B cell (primary cell): ENCODE measurements at regions not wholly inside any gene's neighbourhood (a gene's known extent, or its start where the extent isn't known, plus 50 kb on each side); places are given as distances from the start of the nearest gene placed in this dataset.

Experiments
- ATAC-seq: fragments of 200-7000 bp; cut with Tn5 transposase; one replicate; pipeline ENCODE4 v1.10.0; 2021; ENCODE audit warnings: low read depth, mild to moderate bottlenecking, moderate number of reproducible peaks, moderate library complexity
- CTCF ChIA-PET: fragments of 350-600 bp; sonication (Branson Sonifier 250); formaldehyde crosslinking; loops from one replicate; lab custom pipeline; 2021; ENCODE audit warnings: antibody characterized with exemption, inconsistent platforms; lab: Charles Lee
- POLR2A ChIA-PET: fragments of 350-600 bp; sonication (Branson Sonifier 250); formaldehyde crosslinking; loops from one replicate; lab custom pipeline; 2021; ENCODE audit warnings: antibody characterized with exemption; lab: Charles Lee
- DNase-seq: peaks from one replicate; pipeline ENCODE4 v3.0.0; 2013
- H2AFZ ChIP-seq: 2 replicates; pipeline ENCODE4 v1.6.1; 2012; ENCODE audit warnings: mild to moderate bottlenecking, low read depth, low read length; ENCODE audit not compliant: insufficient read depth, poor library complexity, severe bottlenecking
- H3K27ac ChIP-seq, 2 donors: 1 replicate in 1 of 2; 2 replicates in 1 of 2; pipeline ENCODE4 v1.5.1; 2012 to 2013; ENCODE audit warnings: low read length in 2 of 2, mild to moderate bottlenecking in 2 of 2, moderate library complexity in 1 of 2
- H3K27me3 ChIP-seq, 4 experiments: fragments of 200-600 bp in 1 of 4; sonication (generic) in 1 of 4; replicated peaks in 1 of 4; 1 replicate in 2 of 4; 2 replicates in 2 of 4; pipeline versions ENCODE4 v1.6.1 to v1.7.0; 2013 to 2016; ENCODE audit warnings: low read length in 3 of 4, mild to moderate bottlenecking in 2 of 4, mixed read lengths in 1 of 4, moderate library complexity in 1 of 4; ENCODE audit not compliant: insufficient read depth in 4 of 4, control insufficient read depth in 3 of 4; ENCODE audit errors: control extremely low read depth in 1 of 4
- H3K36me3 ChIP-seq, 2 experiments: replicated peaks in 1 of 2; 1 replicate in 1 of 2; 2 replicates in 1 of 2; pipeline versions ENCODE4 v1.6.1 to v1.7.1; 2013; ENCODE audit warnings: low read length in 1 of 2; ENCODE audit not compliant: insufficient read depth in 2 of 2, control insufficient read depth in 1 of 2; ENCODE audit errors: control extremely low read depth in 1 of 2, extremely low read depth in 1 of 2
- H3K4me1 ChIP-seq, 2 donors: fragments of 200-600 bp in 1 of 2; sonication (generic) in 1 of 2; 1 replicate in 1 of 2; 2 replicates in 1 of 2; pipeline versions ENCODE4 v1.5.1 to v1.6.1; 2013 to 2017; ENCODE audit warnings: low read length in 2 of 2; ENCODE audit not compliant: control insufficient read depth in 2 of 2, insufficient read depth in 2 of 2
- H3K4me2 ChIP-seq: replicated peaks from 2 replicates; pipeline ENCODE3; 2012; ENCODE audit warnings: mild to moderate bottlenecking, low read depth, low read length; ENCODE audit not compliant: poor library complexity, severe bottlenecking
- H3K4me3 ChIP-seq, 5 experiments: fragments of 200-600 bp in 1 of 5; sonication (generic) in 1 of 5; 1 replicate in 3 of 5; 2 replicates in 2 of 5; pipeline versions ENCODE4 v1.5.1 to v1.7.0; 2011 to 2016; ENCODE audit warnings: low read length in 4 of 5, mild to moderate bottlenecking in 4 of 5, low read depth in 2 of 5, control low read depth in 1 of 5, moderate library complexity in 1 of 5; ENCODE audit not compliant: insufficient read depth in 1 of 5; ENCODE audit errors: control extremely low read depth in 1 of 5, extremely low read depth in 1 of 5
- H3K79me2 ChIP-seq: fragments of 200-600 bp; sonication (generic); one replicate; pipeline ENCODE4 v1.6.0; 2016; ENCODE audit warnings: low read length; ENCODE audit not compliant: control insufficient read depth, insufficient read depth
- H3K9ac ChIP-seq: fragments of 200-600 bp; sonication (generic); 2 replicates; pipeline ENCODE4 v1.6.1; 2017; ENCODE audit warnings: mild to moderate bottlenecking, low read length, moderate library complexity
- H3K9me3 ChIP-seq, 3 donors: one replicate each; pipeline versions ENCODE4 v1.6.1 to v1.7.1; 2013; ENCODE audit warnings: low read length in 2 of 3; ENCODE audit not compliant: control insufficient read depth in 2 of 3, insufficient read depth in 1 of 3; ENCODE audit errors: control extremely low read depth in 1 of 3
- H4K20me1 ChIP-seq: 2 replicates; pipeline ENCODE4 v1.6.0; 2012; ENCODE audit warnings: mild to moderate bottlenecking, low read length; ENCODE audit not compliant: insufficient read depth, control insufficient read depth, poor library complexity, severe bottlenecking
- H3K27ac Mint-ChIP-seq: one replicate; pipeline ENCODE4 v1.8.0; 2021; ENCODE audit warnings: mixed read lengths
- H3K27me3 Mint-ChIP-seq: one replicate; pipeline ENCODE4 v1.8.0; 2021; ENCODE audit warnings: mixed read lengths
- H3K4me1 Mint-ChIP-seq: one replicate; pipeline ENCODE4 v1.8.0; 2021; ENCODE audit warnings: mixed read lengths
- H3K4me3 Mint-ChIP-seq: one replicate; pipeline ENCODE4 v1.8.0; 2021; ENCODE audit warnings: mixed read lengths
- H3K9me3 Mint-ChIP-seq: one replicate; pipeline ENCODE4 v1.8.0; 2022; ENCODE audit warnings: mixed read lengths; ENCODE audit not compliant: insufficient read depth
- CTCF ChIP-seq: fragments of 200-600 bp; IDR thresholded peaks from one replicate; pipeline ENCODE4 v1.8.0; 2022; ENCODE audit warnings: antibody characterized with exemption, mild to moderate bottlenecking
- EZH2 ChIP-seq: IDR thresholded peaks from 2 replicates; pipeline ENCODE4 v1.6.1; 2012; ENCODE audit warnings: borderline replicate concordance, low read depth, mild to moderate bottlenecking, moderate library complexity, low read length; ENCODE audit not compliant: insufficient read depth, poor library complexity, severe bottlenecking
- WGBS: methylation state at CpG from one replicate; pipeline ENCODE4 v1.1.5; 2013; ENCODE audit warnings: missing lambda C conversion rate; ENCODE audit not compliant: insufficient coverage; 5-methylcytosine and 5-hydroxymethylcytosine counted together
- intact Hi-C: fragments of 100-400 bp; cut with micrococcal nuclease; formaldehyde crosslinking; loops from one replicate; pipeline ENCODE4 v1.10.0; 2022

- H3K4me3 ChIP-seq = no peak overlapping the region
- POLR2A ChIA-PET = no interaction called here
- intact Hi-C loops = no loop called here
Observed at GRCh38 chr2:164220265-164220664, 401.0 kb downstream of the GRB14 start.

DNA sequence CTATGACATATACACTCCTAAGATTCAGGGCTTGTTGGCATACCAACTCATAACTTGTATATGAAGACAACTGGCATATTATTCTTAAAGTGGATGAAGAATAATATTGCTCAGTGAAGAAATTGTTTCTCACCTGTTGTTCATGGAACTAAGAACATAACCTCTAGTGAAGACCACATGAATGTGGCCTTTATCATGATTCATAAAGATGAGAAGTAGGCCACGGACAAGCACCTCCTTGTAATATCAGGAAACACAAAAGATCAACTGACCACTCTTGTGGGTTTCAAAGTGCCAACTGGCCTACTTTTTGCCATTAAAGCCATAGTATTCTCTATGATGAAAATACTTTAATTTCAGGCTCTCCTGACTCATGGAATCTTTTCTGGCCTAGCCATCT lies 407.4 kb downstream of the GRB14 start:
- ATAC-seq (no peak), DNase-seq (no peak)
- H3K36me3 ChIP-seq = no peaks in the 10 kb centered on the region
- no peak for TF ChIP-seq EZH2
- POLR2A ChIA-PET = no interaction called here
- H4K20me1 ChIP-seq = no peaks in the 10 kb centered on the region
- H3K9me3 ChIP-seq = peaks cover 0 to 3% (median 0%) of the 10 kb centered on the region in 3 donors
- no CpG with 5 or more reads among the region's 1 CpG for WGBS
- H3K4me3 ChIP-seq = no peak overlapping the region
- no peaks in the 10 kb centered on the region for H3K4me1 ChIP-seq
- no peak overlapping the region for H3K27ac ChIP-seq
- CTCF ChIA-PET = no interaction called here
- Mint-ChIP-seq H3K27ac (no peak overlapping the region), H3K4me3 (no peak overlapping the region), H3K4me1 (no peaks in the 10 kb centered on the region), H3K27me3 (no peaks in the 10 kb centered on the region), H3K9me3 (no peaks in the 10 kb centered on the region)
- H3K9ac ChIP-seq = no peak overlapping the region
- H3K79me2 ChIP-seq = no peaks in the 10 kb centered on the region
- H3K27me3 ChIP-seq = no peaks in the 10 kb centered on the region
- H3K4me2 ChIP-seq = no peak overlapping the region
- intact Hi-C loops = no loop called here
- H2AFZ ChIP-seq = no peak overlapping the region

More at GRCh38 chr2:164220265-164220664, 401.0 kb downstream of the GRB14 start:
- TF ChIP-seq CTCF (no peak), EZH2 (no peak)
- Mint-ChIP-seq H3K9me3 (no peaks in the 10 kb centered on the region), H3K4me3 (no peak overlapping the region), H3K4me1 (no peaks in the 10 kb centered on the region), H3K27ac (no peak overlapping the region), H3K27me3 (no peaks in the 10 kb centered on the region)
- H3K79me2 ChIP-seq = no peaks in the 10 kb centered on the region
- H3K4me2 ChIP-seq = no peak overlapping the region
- CTCF ChIA-PET = no interaction called here
- no peak overlapping the region for H3K9ac ChIP-seq
- no peak overlapping the region for H3K27ac ChIP-seq
- H2AFZ ChIP-seq = no peak overlapping the region
- no peaks in the 10 kb centered on the region for H3K27me3 ChIP-seq
- no peaks in the 10 kb centered on the region for H4K20me1 ChIP-seq
- 60% methylated on average over 1 of the region's 4 CpGs for whole genome bisulfite sequencing
- no peaks in the 10 kb centered on the region for H3K36me3 ChIP-seq
- H3K9me3 ChIP-seq = no peaks in the 10 kb centered on the region
- ATAC-seq = no peak
- DNase-seq = no peak
- no peaks in the 10 kb centered on the region for H3K4me1 ChIP-seq
